CD4-positive, alpha-beta T cell (primary cell): ENCODE measurements at regions not wholly inside any gene's neighbourhood (a gene's known extent, or its start where the extent isn't known, plus 50 kb on each side); places are given as distances from the start of the nearest gene placed in this dataset.

Experiments used
- ATAC-seq: fragments of 200-7000 bp; cut with Tn5 transposase; one replicate; pipeline ENCODE4 v1.10.0; 2022; ENCODE audit warnings: mild to moderate bottlenecking; ENCODE audit not compliant: poor library complexity
- CTCF ChIA-PET: fragments of 350-600 bp; sonication (Branson Sonifier 250); formaldehyde crosslinking; loops from one replicate; lab custom pipeline; 2021; ENCODE audit warnings: antibody characterized with exemption, inconsistent platforms; lab: Charles Lee
- POLR2A ChIA-PET: fragments of 350-600 bp; sonication (Branson Sonifier 250); formaldehyde crosslinking; loops from one replicate; lab custom pipeline; 2021; ENCODE audit warnings: antibody characterized with exemption, inconsistent platforms; lab: Charles Lee
- DNase-seq, 14 experiments: peaks; one replicate each; pipeline ENCODE4 v3.0.0-alpha.2; 2013 to 2020; ENCODE audit warnings: mixed read lengths in 2 of 14
- H3K27ac ChIP-seq, 2 donors: one replicate each; pipeline versions ENCODE4 v1.5.1 to v1.7.0; 2013; ENCODE audit warnings: low read length in 2 of 2, low read depth in 1 of 2, mild to moderate bottlenecking in 1 of 2
- H3K27me3 ChIP-seq, 2 experiments: 1 replicate in 1 of 2; 2 replicates in 1 of 2; pipeline versions ENCODE4 v1.6.1 to v1.7.0; 2013; ENCODE audit warnings: low read length in 2 of 2, control low read depth in 1 of 2, mild to moderate bottlenecking in 1 of 2, moderate library complexity in 1 of 2; ENCODE audit not compliant: insufficient read depth in 2 of 2, control insufficient read depth in 1 of 2
- H3K36me3 ChIP-seq: one replicate; pipeline ENCODE4 v1.6.1; 2013; ENCODE audit warnings: low read length, control low read depth; ENCODE audit not compliant: insufficient read depth
- H3K4me1 ChIP-seq: one replicate; pipeline ENCODE4 v1.6.1; 2013; ENCODE audit warnings: low read length, control low read depth; ENCODE audit not compliant: insufficient read depth
- H3K4me3 ChIP-seq: one replicate; pipeline ENCODE4 v1.5.1; 2013; ENCODE audit warnings: mild to moderate bottlenecking, low read length, moderate library complexity
- H3K9me3 ChIP-seq, 2 experiments: 1 replicate in 1 of 2; 2 replicates in 1 of 2; pipeline versions ENCODE4 v1.6.1 to v1.7.0; 2013; ENCODE audit warnings: low read length in 2 of 2, mild to moderate bottlenecking in 2 of 2, control low read depth in 1 of 2, moderate library complexity in 1 of 2; ENCODE audit not compliant: control insufficient read depth in 1 of 2, insufficient read depth in 1 of 2
- H3K27ac Mint-ChIP-seq: one replicate; pipeline ENCODE4 v1.8.0; 2020; ENCODE audit warnings: mixed read lengths
- H3K27me3 Mint-ChIP-seq: one replicate; pipeline ENCODE4 v1.8.0; 2021; ENCODE audit warnings: mixed read lengths
- H3K36me3 Mint-ChIP-seq: one replicate; pipeline ENCODE4 v1.8.0; 2021; ENCODE audit warnings: low read depth, mixed read lengths
- H3K4me1 Mint-ChIP-seq: one replicate; pipeline ENCODE4 v1.8.0; 2021; ENCODE audit warnings: low read depth, mixed read lengths
- H3K4me3 Mint-ChIP-seq: one replicate; pipeline ENCODE4 v1.8.0; 2020; ENCODE audit warnings: mild to moderate bottlenecking, mixed read lengths
- H3K9me3 Mint-ChIP-seq: one replicate; pipeline ENCODE4 v1.8.0; 2020; ENCODE audit warnings: mixed read lengths
- intact Hi-C, 2 experiments: fragments of 100-400 bp; cut with DNase I in 1 of 2; cut with micrococcal nuclease in 1 of 2; formaldehyde crosslinking; loops; one replicate each; pipeline versions ENCODE4 v1.15.1 to v1.9.0; 2023 to 2025; cut with DNase I, micrococcal nuclease
- TF ChIP-seq, protein P1 (sequence below): fragments of 200-600 bp; IDR thresholded peaks from one replicate; pipeline ENCODE4 v1.8.0; 2022; ENCODE audit warnings: antibody characterized with exemption, mild to moderate bottlenecking

DNA sequence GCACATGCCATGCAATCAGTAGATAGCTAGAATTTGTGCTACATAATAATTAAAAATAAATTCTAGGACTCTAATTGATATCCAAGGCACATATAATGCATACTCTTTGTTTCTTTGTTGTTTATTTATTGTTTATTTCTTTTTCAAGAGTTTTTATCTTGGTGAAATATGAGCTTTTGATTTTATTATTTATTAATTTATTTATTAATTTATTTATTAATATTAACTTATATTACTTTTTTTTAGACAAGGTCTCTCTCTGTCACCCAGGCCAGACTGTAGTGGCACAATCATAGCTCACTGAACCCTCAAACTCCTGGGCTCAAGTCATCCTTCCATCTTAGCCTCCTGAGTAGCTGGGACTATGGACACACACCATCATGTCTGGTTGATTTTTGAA lies 519.9 kb downstream of the HAO1 start:
- DNase-seq = no peak
- Histone ChIP-seq H3K4me1 (no peaks in the 10 kb centered on the region), H3K27me3 (no peaks in the 10 kb centered on the region), H3K4me3 (no peak overlapping the region), H3K9me3 (peaks cover 0 to 3% of the 10 kb centered on the region in 2 experiments), H3K36me3 (no peaks in the 10 kb centered on the region), H3K27ac (no peak overlapping the region)
- ChIA-PET POLR2A (no interaction called here), CTCF (no interaction called here)
- Mint-ChIP-seq H3K27me3 (no peaks in the 10 kb centered on the region), H3K27ac (no peak overlapping the region), H3K9me3 (peaks cover 8% of the 10 kb centered on the region), H3K4me3 (no peak overlapping the region), H3K36me3 (no peaks in the 10 kb centered on the region), H3K4me1 (no peaks in the 10 kb centered on the region)
- intact Hi-C loops = no loop called here
- TF ChIP-seq, protein P1, sequence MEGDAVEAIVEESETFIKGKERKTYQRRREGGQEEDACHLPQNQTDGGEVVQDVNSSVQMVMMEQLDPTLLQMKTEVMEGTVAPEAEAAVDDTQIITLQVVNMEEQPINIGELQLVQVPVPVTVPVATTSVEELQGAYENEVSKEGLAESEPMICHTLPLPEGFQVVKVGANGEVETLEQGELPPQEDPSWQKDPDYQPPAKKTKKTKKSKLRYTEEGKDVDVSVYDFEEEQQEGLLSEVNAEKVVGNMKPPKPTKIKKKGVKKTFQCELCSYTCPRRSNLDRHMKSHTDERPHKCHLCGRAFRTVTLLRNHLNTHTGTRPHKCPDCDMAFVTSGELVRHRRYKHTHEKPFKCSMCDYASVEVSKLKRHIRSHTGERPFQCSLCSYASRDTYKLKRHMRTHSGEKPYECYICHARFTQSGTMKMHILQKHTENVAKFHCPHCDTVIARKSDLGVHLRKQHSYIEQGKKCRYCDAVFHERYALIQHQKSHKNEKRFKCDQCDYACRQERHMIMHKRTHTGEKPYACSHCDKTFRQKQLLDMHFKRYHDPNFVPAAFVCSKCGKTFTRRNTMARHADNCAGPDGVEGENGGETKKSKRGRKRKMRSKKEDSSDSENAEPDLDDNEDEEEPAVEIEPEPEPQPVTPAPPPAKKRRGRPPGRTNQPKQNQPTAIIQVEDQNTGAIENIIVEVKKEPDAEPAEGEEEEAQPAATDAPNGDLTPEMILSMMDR = no peak
- no peak for ATAC-seq

DNA sequence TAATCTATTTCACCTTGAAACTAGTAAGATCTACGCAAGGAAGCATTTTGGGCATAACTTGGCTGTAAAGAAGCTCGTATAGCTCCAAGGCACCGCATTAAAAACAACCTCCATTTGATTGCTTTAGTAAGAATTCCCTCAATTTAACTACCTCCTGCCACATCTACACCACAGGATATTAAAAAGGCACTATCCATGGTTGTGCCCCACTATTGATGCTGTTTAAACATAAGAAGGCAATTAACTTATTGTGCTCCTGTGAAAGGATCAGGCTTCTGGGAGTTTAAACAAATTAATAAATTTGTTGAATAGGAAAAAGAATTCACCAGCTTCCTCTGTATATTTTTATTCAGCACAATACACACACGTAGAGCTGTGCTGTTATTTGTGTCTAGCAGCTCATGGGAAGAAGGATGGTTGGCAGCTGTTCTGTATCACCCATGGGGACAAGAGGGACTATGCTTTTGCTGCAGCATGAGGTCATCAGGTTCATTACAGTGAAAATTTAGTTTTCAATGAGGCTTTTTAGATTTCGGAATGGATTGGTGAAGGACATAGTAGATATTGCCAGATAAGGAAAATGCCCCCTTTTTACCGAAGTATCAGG lies 513.3 kb downstream of the HAO1 start:
- Mint-ChIP-seq H3K9me3 (peaks cover under 1% of the 10 kb centered on the region), H3K27ac (no peak overlapping the region), H3K4me3 (no peak overlapping the region), H3K27me3 (no peaks in the 10 kb centered on the region), H3K36me3 (no peaks in the 10 kb centered on the region), H3K4me1 (no peaks in the 10 kb centered on the region)
- ATAC-seq (no peak), DNase-seq (no peak)
- H3K9me3 ChIP-seq = peaks cover 0 to 3% of the 10 kb centered on the region in 2 experiments
- no peaks in the 10 kb centered on the region for H3K4me1 ChIP-seq
- TF ChIP-seq, protein P1 = no peak
- no peak overlapping the region for H3K27ac ChIP-seq
- no peak overlapping the region for H3K4me3 ChIP-seq
- intact Hi-C loops = no loop called here
- CTCF ChIA-PET = no interaction called here
- no peaks in the 10 kb centered on the region for H3K36me3 ChIP-seq
- POLR2A ChIA-PET = no interaction called here
- no peaks in the 10 kb centered on the region for H3K27me3 ChIP-seq

DNA sequence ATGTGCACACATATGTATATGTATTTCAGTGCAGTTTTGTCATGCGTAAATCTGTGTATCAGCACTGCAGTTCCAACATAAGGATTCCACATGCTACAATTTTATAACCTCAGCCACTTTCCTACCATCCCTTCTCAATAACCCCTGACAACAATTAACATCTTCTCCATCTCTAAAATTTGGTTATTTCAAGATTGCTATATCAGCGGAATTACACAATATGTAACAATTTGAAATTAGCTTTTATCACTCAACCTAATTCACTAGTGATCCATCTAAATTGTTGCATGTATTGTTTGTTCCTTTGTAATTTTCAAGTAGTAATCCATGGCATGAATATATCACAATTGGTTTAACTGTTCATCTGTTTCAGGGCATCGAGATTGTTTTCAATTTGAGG lies 511.3 kb downstream of the HAO1 start:
- no peak overlapping the region for H3K4me3 ChIP-seq
- H3K27me3 Mint-ChIP-seq = no peaks in the 10 kb centered on the region
- no peaks in the 10 kb centered on the region for H3K36me3 ChIP-seq
- H3K27ac Mint-ChIP-seq = no peak overlapping the region
- DNase-seq = no peak
- TF ChIP-seq, protein P1 = no peak
- H3K27ac ChIP-seq = no peak overlapping the region
- no peaks in the 10 kb centered on the region for H3K36me3 Mint-ChIP-seq
- no peaks in the 10 kb centered on the region for H3K4me1 ChIP-seq
- no peak overlapping the region for H3K4me3 Mint-ChIP-seq
- no peaks in the 10 kb centered on the region for H3K9me3 Mint-ChIP-seq
- ChIA-PET POLR2A (no interaction called here), CTCF (interaction anchor here (0.5 kb wide), 1 partner anchor 1467 kb away, joined by 3 read pairs; no protein-coding TSS in a partner anchor)
- intact Hi-C loops = no loop called here
- H3K4me1 Mint-ChIP-seq = no peaks in the 10 kb centered on the region
- no peaks in the 10 kb centered on the region for H3K27me3 ChIP-seq
- ATAC-seq = no peak
- H3K9me3 ChIP-seq = peaks cover 0 to 3% of the 10 kb centered on the region in 2 experiments
